Kidney (tissue), 13 donors: ENCODE measurements at regions not wholly inside any gene's neighbourhood (a gene's known extent, or its start where the extent isn't known, plus 50 kb on each side); places are given as distances from the start of the nearest gene placed in this dataset.

ENCODE experiments used
- DNase-seq, 5 donors: peaks; one replicate each; pipeline ENCODE4 v3.0.0-alpha.2; 2013 to 2020
- FAIRE-seq: peaks from 2 replicates; lab custom pipeline; 2012; peaks lifted over from hg19 to GRCh38; lab: Jason Lieb, UNC
- H3K27ac ChIP-seq, 2 donors: one replicate each; pipeline ENCODE4 v1.7.0; 2013; ENCODE audit warnings: low read depth in 2 of 2, low read length in 2 of 2, inconsistent platforms in 1 of 2
- H3K27me3 ChIP-seq: one replicate; pipeline ENCODE4 v1.7.1; 2013; ENCODE audit warnings: low read length, inconsistent platforms; ENCODE audit not compliant: control insufficient read depth, insufficient read depth
- H3K36me3 ChIP-seq, 3 donors: one replicate each; pipeline versions ENCODE4 v1.7.0 to v1.7.1; 2013; ENCODE audit warnings: low read length in 3 of 3, control low read depth in 1 of 3, inconsistent platforms in 1 of 3; ENCODE audit not compliant: insufficient read depth in 3 of 3, control insufficient read depth in 2 of 3
- H3K4me1 ChIP-seq, 3 donors: one replicate each; pipeline versions ENCODE4 v1.7.0 to v1.7.1; 2013; ENCODE audit warnings: low read length in 3 of 3, inconsistent platforms in 1 of 3, low read depth in 1 of 3; ENCODE audit not compliant: control insufficient read depth in 2 of 3, insufficient read depth in 2 of 3
- H3K4me3 ChIP-seq, 3 donors: one replicate each; pipeline versions ENCODE4 v1.7.0 to v1.8.1; 2013; ENCODE audit warnings: low read length in 3 of 3, control low read depth in 1 of 3, inconsistent platforms in 1 of 3
- H3K9ac ChIP-seq, 3 donors: one replicate each; pipeline versions ENCODE4 v1.7.0 to v1.7.1; 2013; ENCODE audit warnings: low read length in 3 of 3, control low read depth in 1 of 3, inconsistent platforms in 1 of 3
- H3K9me3 ChIP-seq, 3 donors: one replicate each; pipeline versions ENCODE4 v1.7.0 to v1.7.1; 2013; ENCODE audit warnings: low read length in 3 of 3, control low read depth in 1 of 3, inconsistent platforms in 1 of 3; ENCODE audit not compliant: control insufficient read depth in 2 of 3, insufficient read depth in 1 of 3
- intact Hi-C: fragments of 100-400 bp; cut with DNase I; formaldehyde crosslinking; loops from one replicate; pipeline ENCODE4 v1.11.1; 2022
- TF ChIP-seq, protein P1 (sequence below): IDR thresholded peaks from 3 replicates; pipeline ENCODE4 v1.5.1; 2012; ENCODE audit warnings: mild to moderate bottlenecking, moderate library complexity, borderline replicate concordance; ENCODE audit not compliant: insufficient read depth; ENCODE audit errors: extremely low read depth
- donor health status: control.
- donor health status: control.
- donor health status: control.
- donor health status: control.
- donor health status: control.
- donor health status: DM: yes; HTN: yes; CAD: no.
- donor health status: Normal renal cell carcinoma (clear cell type).

DNA sequence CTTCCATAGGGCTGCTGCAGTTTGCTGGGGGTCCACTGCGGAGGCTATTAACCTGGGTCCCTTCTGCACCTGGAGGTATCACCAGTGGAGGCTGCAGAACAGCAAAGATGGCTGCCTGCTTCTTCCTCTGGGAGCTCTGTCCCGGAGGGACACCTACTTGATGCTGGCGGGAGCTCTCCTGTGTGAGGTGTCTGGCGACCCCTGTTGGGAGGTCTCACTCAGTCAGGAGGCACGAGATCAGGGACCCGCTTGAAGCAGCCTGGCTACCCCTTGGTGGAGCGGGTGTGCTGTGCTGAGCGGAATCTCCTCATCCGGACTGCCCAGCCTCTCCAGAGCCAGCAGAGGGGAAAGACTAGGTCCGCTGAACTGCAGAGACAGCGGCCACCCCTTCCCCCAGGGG lies 56.0 kb upstream of the CTXND1 start:
- Histone ChIP-seq H3K27me3 (no peaks in the 10 kb centered on the region), H3K9ac (no peak overlapping the region), H3K9me3 (no peaks in the 10 kb centered on the region), H3K4me3 (no peak overlapping the region), H3K36me3 (no peaks in the 10 kb centered on the region), H3K4me1 (no peaks in the 10 kb centered on the region), H3K27ac (no peak overlapping the region)
- TF ChIP-seq, protein P1, sequence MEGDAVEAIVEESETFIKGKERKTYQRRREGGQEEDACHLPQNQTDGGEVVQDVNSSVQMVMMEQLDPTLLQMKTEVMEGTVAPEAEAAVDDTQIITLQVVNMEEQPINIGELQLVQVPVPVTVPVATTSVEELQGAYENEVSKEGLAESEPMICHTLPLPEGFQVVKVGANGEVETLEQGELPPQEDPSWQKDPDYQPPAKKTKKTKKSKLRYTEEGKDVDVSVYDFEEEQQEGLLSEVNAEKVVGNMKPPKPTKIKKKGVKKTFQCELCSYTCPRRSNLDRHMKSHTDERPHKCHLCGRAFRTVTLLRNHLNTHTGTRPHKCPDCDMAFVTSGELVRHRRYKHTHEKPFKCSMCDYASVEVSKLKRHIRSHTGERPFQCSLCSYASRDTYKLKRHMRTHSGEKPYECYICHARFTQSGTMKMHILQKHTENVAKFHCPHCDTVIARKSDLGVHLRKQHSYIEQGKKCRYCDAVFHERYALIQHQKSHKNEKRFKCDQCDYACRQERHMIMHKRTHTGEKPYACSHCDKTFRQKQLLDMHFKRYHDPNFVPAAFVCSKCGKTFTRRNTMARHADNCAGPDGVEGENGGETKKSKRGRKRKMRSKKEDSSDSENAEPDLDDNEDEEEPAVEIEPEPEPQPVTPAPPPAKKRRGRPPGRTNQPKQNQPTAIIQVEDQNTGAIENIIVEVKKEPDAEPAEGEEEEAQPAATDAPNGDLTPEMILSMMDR = no peak
- DNase-seq (peak in 1 of 5 donors; percentile 6), FAIRE-seq (no peak)
- intact Hi-C loops = no loop called here

DNA sequence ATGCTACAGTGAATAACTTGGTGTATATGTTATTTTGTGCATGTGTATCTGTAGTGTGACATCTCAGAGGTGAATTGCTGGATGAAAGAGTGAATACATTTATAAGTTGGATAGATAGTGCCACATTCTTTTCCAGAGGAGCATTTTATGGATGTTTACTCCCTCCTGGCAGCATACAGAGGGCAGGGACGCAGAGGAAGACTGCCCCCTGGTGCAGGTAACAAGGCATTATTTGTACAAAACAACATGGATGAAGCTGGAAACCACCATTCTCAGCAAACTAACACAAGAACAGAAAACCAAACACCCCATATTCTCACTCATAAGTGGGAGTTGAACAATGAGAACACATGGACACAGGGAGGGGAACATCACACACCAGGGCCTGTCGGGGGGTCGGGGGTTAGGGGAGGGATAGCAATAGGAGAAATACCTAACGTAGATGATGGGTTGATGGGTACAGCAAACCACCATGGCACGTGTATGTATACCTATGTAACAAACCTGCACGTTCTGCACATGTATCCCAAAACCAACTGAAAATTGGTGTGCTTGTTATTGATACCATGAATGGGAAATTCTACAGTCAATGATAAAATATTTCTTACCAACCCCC lies 57.9 kb upstream of the CTXND1 start:
- H3K9me3 ChIP-seq = no peaks in the 10 kb centered on the region
- no peaks in the 10 kb centered on the region for H3K36me3 ChIP-seq
- H3K27ac ChIP-seq = no peak overlapping the region
- no peak overlapping the region for H3K4me3 ChIP-seq
- no peak overlapping the region for H3K9ac ChIP-seq
- DNase-seq (peak in 3 of 5 donors; percentile 31 to 61 (median 31)), FAIRE-seq (no peak)
- intact Hi-C loops = no loop called here
- H3K27me3 ChIP-seq = no peaks in the 10 kb centered on the region
- no peaks in the 10 kb centered on the region for H3K4me1 ChIP-seq
- TF ChIP-seq, protein P1 = peak; percentile 62

DNA sequence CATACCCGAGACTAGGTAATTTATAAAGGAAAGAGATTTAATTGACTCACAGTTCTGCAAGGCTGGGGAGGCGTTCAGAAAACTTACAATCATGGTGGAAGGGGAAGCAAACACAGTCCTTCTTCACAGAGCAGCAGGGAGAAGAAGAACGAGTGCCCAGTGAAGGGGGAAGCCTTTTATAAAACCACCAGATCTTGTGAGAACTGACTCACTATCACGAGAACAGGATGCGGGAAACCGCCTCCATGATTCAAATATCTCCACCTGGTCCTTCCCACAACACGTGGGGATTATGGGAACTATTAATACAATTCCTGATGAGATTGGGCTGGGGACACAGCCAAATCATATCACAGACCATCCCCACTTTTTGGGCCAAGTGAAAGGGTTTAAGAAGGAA lies 58.8 kb upstream of the CTXND1 start:
- DNase-seq (no peak), FAIRE-seq (no peak)
- TF ChIP-seq, protein P1 = no peak
- Histone ChIP-seq H3K9ac (no peak overlapping the region), H3K27me3 (no peaks in the 10 kb centered on the region), H3K4me1 (no peaks in the 10 kb centered on the region), H3K9me3 (no peaks in the 10 kb centered on the region), H3K36me3 (no peaks in the 10 kb centered on the region), H3K27ac (no peak overlapping the region), H3K4me3 (no peak overlapping the region)
- intact Hi-C loops = no loop called here
